G401.6 (cell line): ENCODE measurements at regions not wholly inside any gene's neighbourhood (a gene's known extent, or its start where the extent isn't known, plus 50 kb on each side); places are given as distances from the start of the nearest gene placed in this dataset.
"Not testable (repeated sequence)": the region's sequence is repeated elsewhere in the genome, so short reads cannot be mapped to it uniquely, and the experiment has no call there.

Source experiments
- FAIRE-seq: peaks from 2 replicates; lab custom pipeline; 2012; peaks lifted over from hg19 to GRCh38; lab: Jason Lieb, UNC

GRCh38 chr13:65595916-65596315 lies 1634.2 kb downstream of the PCDH9 start:
- FAIRE-seq: no peak

GRCh38 chr13:65594298-65594781 lies 1635.8 kb downstream of the PCDH9 start:
- no peak for FAIRE-seq

DNA sequence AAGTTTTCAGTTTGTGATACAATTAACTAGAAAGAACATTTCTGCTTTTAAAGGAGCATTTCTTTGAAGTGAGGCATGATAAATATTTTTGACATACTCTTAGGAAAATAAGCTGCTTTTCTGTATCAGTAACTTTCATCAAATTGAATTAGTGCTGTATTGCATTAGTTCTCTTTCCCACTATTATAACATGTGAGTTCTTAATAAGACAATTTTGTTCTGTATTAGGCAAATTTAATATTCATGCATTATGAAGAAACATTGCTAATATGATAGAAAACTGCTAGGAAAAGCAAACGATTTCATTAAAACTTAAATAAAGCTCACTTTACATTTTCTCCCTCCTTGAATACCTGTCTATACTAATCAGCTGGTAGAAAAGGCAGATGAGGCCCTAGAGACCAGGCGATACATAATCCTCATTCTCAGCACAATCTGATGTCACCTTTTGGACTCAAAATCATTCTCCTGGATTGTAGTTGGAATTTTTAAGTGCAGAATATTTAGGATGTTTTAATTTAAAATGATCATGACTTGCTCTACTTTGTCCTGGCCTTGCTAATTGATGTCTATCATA lies 1636.8 kb downstream of the PCDH9 start:
- FAIRE-seq: no peak

DNA sequence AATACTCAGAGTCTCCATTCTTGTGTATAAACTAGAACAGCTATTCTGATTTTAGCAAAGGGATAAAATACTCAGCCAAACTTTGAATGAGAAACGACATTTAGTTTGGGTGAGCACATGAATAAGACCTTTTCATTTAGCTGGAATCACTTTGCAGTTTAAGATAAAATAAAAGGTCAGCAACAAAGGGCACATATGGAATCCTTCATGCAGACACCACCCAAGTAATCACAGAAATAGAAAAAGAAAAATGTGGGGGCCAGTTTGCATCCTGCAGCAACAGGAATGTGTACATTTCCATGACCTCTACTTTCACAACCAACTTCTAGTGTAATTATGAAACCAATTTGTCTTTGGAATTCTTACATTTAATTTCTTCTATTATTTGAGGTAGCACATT lies 1637.4 kb downstream of the PCDH9 start:
- no peak for FAIRE-seq

GRCh38 chr13:65585346-65585745 lies 1644.8 kb downstream of the PCDH9 start:
- no peak for FAIRE-seq

DNA sequence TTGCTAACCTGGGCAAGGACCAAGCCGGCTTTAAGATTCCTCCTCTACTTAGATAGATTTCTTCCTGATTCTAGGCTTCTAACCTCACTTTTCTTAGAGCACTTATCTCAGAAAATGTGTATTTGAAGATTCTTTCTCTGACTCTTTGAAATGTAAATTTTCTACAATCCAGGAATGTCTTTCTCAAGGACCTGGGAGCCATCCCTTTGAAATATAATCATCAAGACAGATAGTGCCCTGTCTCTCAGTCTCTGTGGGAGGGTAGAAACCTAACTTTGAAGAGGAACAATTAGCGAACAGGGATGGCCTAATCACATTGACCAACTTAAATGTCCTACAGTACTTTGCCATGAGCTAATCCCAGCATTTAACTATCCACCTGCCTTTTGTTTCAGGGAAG lies 1646.0 kb downstream of the PCDH9 start:
- FAIRE-seq: no peak

- FAIRE-seq: no peak
Measured at GRCh38 chr13:65582160-65582559, 1648.0 kb downstream of the PCDH9 start.

DNA sequence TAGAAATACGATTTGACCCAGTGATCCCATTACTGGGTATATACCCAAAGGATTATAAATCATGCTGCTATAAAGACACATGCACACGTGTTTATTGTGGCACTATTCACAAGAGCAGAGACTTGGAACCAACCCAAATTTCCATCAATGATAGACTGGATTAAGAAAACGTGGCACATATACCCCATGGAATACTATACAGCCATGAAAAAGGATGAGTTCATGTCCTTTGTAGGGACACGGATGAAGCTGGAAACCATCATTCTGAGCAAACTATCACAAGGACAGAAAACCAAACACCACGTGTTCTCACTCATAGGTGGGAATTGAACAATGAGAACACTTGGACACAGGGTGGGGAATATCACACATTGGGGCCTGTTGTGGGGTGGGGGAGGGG lies 1665.6 kb downstream of the PCDH9 start:
- FAIRE-seq: not testable (repeated sequence)

DNA sequence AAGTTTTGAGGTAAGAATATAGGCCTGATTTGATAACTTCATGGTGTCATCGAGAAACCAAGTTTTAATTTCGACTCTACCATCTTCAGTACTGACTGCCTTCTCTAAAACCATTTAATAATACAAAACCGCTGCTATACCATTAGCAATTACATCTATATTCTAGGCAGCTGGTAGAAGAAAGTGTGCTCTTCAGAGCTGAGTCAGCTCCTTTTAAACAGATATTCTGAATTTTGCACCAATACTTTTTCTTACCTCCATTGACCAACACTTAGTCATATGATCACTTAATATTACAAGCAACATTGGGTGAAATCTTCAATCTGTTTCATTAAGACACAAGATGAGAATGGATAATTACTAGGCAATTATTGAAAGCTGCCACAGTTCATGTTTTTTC lies 1667.8 kb downstream of the PCDH9 start:
- FAIRE-seq: no peak

DNA sequence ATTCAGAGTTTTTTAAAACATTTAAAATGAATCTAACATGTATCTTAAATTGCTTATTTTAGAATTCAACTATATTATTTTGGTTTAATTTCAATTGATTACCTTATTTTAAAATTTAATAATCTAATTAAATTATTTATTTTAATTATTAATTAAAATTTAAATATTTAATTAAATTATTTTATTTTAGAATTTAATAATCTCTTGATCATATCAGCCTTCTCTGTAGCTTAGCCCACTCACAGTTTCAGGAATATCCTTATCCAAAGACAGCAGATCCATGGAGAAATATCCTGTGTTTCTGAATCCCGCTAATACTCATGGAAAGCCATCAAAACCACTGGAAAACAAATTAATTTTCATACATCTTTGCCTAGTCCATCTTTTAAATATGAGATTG lies 1669.2 kb downstream of the PCDH9 start:
- peak; percentile 98 for FAIRE-seq

GRCh38 chr13:65555962-65556361 lies 1674.2 kb downstream of the PCDH9 start:
- FAIRE-seq: no peak

GRCh38 chr13:65553096-65553727 lies 1676.9 kb downstream of the PCDH9 start:
- no peak for FAIRE-seq

DNA sequence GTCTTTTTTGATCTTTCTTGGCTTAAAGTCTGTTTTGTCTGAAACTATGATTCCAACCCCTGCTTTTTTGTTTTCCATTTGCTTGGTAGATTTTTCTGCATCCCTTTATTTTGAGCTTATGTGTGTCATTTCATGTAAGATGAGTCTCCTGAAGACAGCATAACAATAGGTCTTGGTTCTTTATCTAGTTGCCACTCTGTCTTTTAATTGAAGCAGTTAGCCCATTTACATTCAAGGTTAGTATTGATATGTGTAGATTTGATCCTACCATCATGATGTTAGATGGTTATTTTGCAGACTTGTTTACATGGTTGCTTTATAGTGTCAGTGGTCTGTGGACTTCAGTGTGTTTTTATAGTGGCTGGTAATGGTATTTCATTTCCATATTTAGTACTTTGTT lies 1678.9 kb downstream of the PCDH9 start:
- no peak for FAIRE-seq

GRCh38 chr13:65540175-65540574 lies 1690.0 kb downstream of the PCDH9 start:
- FAIRE-seq: no peak

- FAIRE-seq: peak; percentile 81
Measured at GRCh38 chr13:65535370-65535769, 1694.8 kb downstream of the PCDH9 start.

GRCh38 chr13:65532231-65532630 lies 1697.9 kb downstream of the PCDH9 start:
- FAIRE-seq: no peak

DNA sequence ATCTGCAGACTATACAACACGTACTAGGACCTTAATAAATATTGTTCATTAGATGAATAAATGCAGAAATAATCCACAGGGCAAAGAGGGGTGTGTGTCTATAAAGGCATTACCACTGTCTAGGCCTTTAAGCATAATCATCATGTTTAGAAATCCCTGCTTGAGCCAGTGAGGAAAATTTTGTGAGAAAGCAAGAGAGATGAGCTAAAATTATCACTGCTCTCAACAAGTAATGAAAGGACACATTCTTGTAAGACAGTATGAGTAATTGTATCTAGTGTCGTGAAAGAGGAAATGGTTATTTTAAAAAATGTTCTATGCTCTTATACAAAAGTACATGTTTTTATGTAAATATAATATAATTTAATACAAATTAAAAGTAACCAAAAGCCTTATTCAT lies 1699.4 kb downstream of the PCDH9 start:
- no peak for FAIRE-seq

DNA sequence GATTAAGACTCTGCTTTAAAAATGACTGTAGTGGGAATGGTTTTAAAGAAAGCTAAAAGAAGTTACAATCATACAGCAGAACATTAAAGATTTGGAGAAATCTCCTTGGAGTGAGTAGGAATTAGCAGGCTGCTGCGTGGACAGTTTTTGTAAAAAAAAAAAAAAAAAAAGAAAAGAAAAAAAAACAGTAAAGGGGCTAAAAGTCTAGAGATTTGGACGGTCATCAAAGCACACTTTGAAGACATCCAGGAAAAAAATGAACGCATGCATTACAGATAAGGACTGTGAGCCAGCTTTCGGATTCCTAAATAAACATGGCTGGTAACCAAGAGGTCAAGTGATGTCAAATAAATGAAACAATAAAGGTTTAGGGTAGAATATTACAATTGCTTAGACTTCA lies 1700.6 kb downstream of the PCDH9 start:
- no peak for FAIRE-seq

DNA sequence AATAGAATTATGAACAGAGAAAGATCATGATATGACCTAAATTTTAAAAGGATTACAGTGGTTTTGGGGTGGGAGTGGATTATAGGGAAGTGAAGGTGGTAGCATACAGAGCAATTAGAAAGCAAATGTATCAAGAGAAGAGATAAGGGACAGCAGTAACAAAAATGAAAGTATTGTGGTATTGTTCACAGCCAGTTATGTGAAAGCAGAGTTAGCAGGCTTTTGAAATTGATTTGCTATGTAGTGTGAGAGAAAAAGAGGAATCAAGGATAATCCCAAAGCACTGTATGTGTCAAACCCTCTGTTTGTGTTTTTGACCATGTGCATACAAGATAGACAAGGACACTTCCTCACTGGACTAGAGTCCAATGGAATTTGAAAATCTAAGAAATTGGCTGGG lies 1721.4 kb downstream of the PCDH9 start:
- FAIRE-seq: no peak

GRCh38 chr13:65508338-65508737 lies 1721.8 kb downstream of the PCDH9 start:
- no peak for FAIRE-seq

DNA sequence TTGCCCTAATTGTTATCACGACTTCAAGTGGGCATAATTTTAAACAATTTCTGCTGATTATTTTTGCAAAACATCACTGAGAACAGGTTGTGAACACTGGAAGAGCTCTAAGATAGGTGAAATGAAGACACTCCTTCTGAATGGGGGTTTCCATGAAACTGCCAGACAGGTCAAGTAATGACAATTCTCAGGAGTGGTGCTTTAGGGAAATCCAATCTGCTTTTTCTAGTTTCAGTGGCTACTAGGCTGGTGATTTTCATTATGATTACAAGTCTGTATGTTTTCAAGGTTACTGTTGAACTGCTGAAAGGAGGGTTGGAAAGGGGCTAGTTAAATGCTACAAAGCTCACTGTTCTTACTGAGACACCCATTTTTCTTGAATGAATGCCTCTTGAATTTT lies 1724.2 kb downstream of the PCDH9 start:
- FAIRE-seq: no peak

- FAIRE-seq: no peak
Measured at GRCh38 chr13:65504213-65504612, 1725.9 kb downstream of the PCDH9 start.

DNA sequence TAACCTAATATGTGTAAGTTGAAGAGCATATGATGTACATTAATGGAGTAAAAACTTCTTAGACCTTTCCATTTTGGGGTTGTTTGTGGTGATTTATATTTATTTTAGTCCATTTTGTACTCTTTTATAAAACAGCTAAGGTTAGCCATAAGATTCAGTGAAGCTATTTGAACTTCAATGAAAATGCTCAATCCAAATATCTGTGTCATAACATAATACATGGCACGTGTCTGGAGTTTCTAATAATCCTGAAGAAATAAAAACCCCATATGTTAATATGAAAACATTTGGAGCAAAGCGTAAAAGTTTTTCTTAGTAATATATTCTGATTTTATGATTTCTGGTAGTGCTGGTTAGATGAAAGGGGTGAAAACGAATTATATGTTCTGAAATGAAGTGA lies 1729.7 kb downstream of the PCDH9 start:
- FAIRE-seq: no peak

GRCh38 chr13:65499256-65499655 lies 1730.9 kb downstream of the PCDH9 start:
- FAIRE-seq: no peak
